Common myeloid progenitor, CD34-positive (primary cell): ENCODE measurements at regions not wholly inside any gene's neighbourhood (a gene's known extent, or its start where the extent isn't known, plus 50 kb on each side); places are given as distances from the start of the nearest gene placed in this dataset.

Experiments
- CTCF ChIA-PET: fragments of 350-600 bp; sonication (Branson Sonifier 250); formaldehyde crosslinking; loops from one replicate; lab custom pipeline; 2021; ENCODE audit warnings: antibody characterized with exemption; lab: Charles Lee
- POLR2A ChIA-PET: fragments of 350-600 bp; sonication (Branson Sonifier 250); formaldehyde crosslinking; loops from one replicate; lab custom pipeline; 2021; ENCODE audit warnings: antibody characterized with exemption; lab: Charles Lee
- DNase-seq, 3 donors: peaks; one replicate each; pipeline versions ENCODE4 v3.0.0 to v3.0.0-alpha.2; 2013
- H3K27ac ChIP-seq, 2 experiments: 1 replicate in 1 of 2; 2 replicates in 1 of 2; pipeline ENCODE4 v1.7.0; 2013; ENCODE audit warnings: inconsistent platforms in 2 of 2, low read length in 2 of 2, mild to moderate bottlenecking in 2 of 2, low read depth in 1 of 2, moderate library complexity in 1 of 2; ENCODE audit not compliant: severe bottlenecking in 2 of 2, insufficient read depth in 1 of 2, poor library complexity in 1 of 2
- H3K27me3 ChIP-seq, 5 experiments: replicated peaks in 2 of 5; 1 replicate in 3 of 5; 2 replicates in 2 of 5; pipeline versions ENCODE4 v1.6.1 to v1.7.0; 2013; ENCODE audit warnings: low read length in 4 of 5, mild to moderate bottlenecking in 2 of 5, moderate library complexity in 2 of 5, inconsistent platforms in 1 of 5; ENCODE audit not compliant: insufficient read depth in 5 of 5, control insufficient read depth in 4 of 5
- H3K36me3 ChIP-seq, 4 experiments: 1 replicate in 2 of 4; 2 replicates in 2 of 4; pipeline versions ENCODE4 v1.6.1 to v1.7.0; 2013; ENCODE audit warnings: low read length in 3 of 4, control low read depth in 1 of 4, mild to moderate bottlenecking in 1 of 4; ENCODE audit not compliant: control insufficient read depth in 4 of 4, insufficient read depth in 4 of 4
- H3K4me1 ChIP-seq, 4 experiments: 1 replicate in 3 of 4; 2 replicates in 1 of 4; pipeline versions ENCODE4 v1.6.1 to v1.7.1; 2013; ENCODE audit warnings: low read length in 3 of 4, mild to moderate bottlenecking in 3 of 4, control low read depth in 1 of 4, inconsistent platforms in 1 of 4, moderate library complexity in 1 of 4; ENCODE audit not compliant: control insufficient read depth in 4 of 4, insufficient read depth in 4 of 4; ENCODE audit errors: control extremely low read depth in 1 of 4
- H3K4me3 ChIP-seq, 7 experiments: 1 replicate in 4 of 7; 2 replicates in 3 of 7; pipeline versions ENCODE4 v1.5.1 to v1.7.0; 2013; ENCODE audit warnings: mild to moderate bottlenecking in 7 of 7, low read length in 6 of 7, moderate library complexity in 6 of 7, inconsistent platforms in 2 of 7, low read depth in 2 of 7, control low read depth in 1 of 7; ENCODE audit not compliant: insufficient read depth in 4 of 7, control insufficient read depth in 1 of 7; ENCODE audit errors: extremely low read depth in 1 of 7
- H3K9me3 ChIP-seq, 5 experiments: 1 replicate in 4 of 5; 2 replicates in 1 of 5; pipeline versions ENCODE4 v1.6.1 to v1.7.1; 2013; ENCODE audit warnings: low read length in 4 of 5, mild to moderate bottlenecking in 2 of 5, inconsistent platforms in 1 of 5, low read depth in 1 of 5, moderate library complexity in 1 of 5; ENCODE audit not compliant: control insufficient read depth in 4 of 5, insufficient read depth in 2 of 5; ENCODE audit errors: control extremely low read depth in 1 of 5
- WGBS: methylation state at CpG from one replicate; pipeline ENCODE4 v1.1.5; 2013; ENCODE audit not compliant: insufficient coverage; 5-methylcytosine and 5-hydroxymethylcytosine counted together

- CTCF ChIA-PET = no interaction called here
- H3K4me3 ChIP-seq = no peak overlapping the region
- H3K9me3 ChIP-seq = no peaks in the 10 kb centered on the region
- no CpG with 5 or more reads among the region's 1 CpG for WGBS
- H3K36me3 ChIP-seq = no peaks in the 10 kb centered on the region
- no peak for DNase-seq
- H3K4me1 ChIP-seq = peaks cover 17 to 33% (median 23%) of the 10 kb centered on the region in 4 experiments
- H3K27me3 ChIP-seq = peaks cover 0 to 7% (median 0%) of the 10 kb centered on the region in 5 experiments
- POLR2A ChIA-PET = no interaction called here
- no peak overlapping the region for H3K27ac ChIP-seq
Measured at GRCh38 chr13:109655206-109655600, 131.2 kb downstream of the IRS2 start.

- Histone ChIP-seq H3K27ac (peak overlapping the region in 1 of 2 experiments; percentile 37), H3K9me3 (no peaks in the 10 kb centered on the region), H3K36me3 (no peaks in the 10 kb centered on the region), H3K4me3 (peak overlapping the region in 3 of 7 experiments; percentile 32 to 44 (median 36)), H3K27me3 (peaks cover 0 to 5% (median 0%) of the 10 kb centered on the region in 5 experiments), H3K4me1 (peaks cover 19 to 33% (median 23%) of the 10 kb centered on the region in 4 experiments)
- 77% methylated on average over 14 of the region's 17 CpGs for WGBS
- POLR2A ChIA-PET = interaction anchor here (0.7 kb wide), 1 partner anchor 13 kb away, joined by 4 read pairs; no protein-coding TSS in a partner anchor
- CTCF ChIA-PET = interaction anchor here (1.4 kb wide), 1 partner anchor 9 kb away, joined by 6 read pairs; no protein-coding TSS in a partner anchor
- peak; percentile 69 to 94 (median 89) for DNase-seq
Measured at GRCh38 chr13:109654341-109655205, 131.8 kb downstream of the IRS2 start.

DNA sequence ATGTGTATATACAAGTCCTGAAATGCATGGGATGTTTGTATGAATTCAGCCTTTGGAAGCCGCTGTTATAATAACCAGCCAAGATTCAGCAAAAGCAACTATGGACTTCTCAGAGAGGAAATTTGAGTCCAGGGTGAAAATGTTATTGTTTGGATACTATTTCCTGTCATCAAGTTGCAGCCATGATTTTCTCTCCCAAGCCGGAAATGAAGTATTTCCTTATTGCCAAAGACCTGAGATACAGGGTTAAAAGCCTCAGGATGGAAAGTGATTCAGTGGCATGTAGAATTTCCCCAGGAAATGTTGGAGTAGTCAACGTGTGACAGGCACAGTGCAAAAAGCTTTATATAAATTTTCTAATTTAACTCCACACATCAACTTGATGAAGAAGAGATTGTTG is 133.9 kb downstream of the IRS2 start:
- H3K9me3 ChIP-seq = no peaks in the 10 kb centered on the region
- DNase-seq = no peak
- no peaks in the 10 kb centered on the region for H3K27me3 ChIP-seq
- CTCF ChIA-PET = no interaction called here
- POLR2A ChIA-PET = no interaction called here
- no peak overlapping the region for H3K27ac ChIP-seq
- H3K4me1 ChIP-seq = peaks cover 19 to 33% (median 23%) of the 10 kb centered on the region in 4 experiments
- no peaks in the 10 kb centered on the region for H3K36me3 ChIP-seq
- no peak overlapping the region for H3K4me3 ChIP-seq
- WGBS = 93% methylated on average over 2 of the region's 3 CpGs

- WGBS = 65% methylated on average over 6 of the region's 6 CpGs
- CTCF ChIA-PET = no interaction called here
- no peak overlapping the region for H3K4me3 ChIP-seq
- no peaks in the 10 kb centered on the region for H3K36me3 ChIP-seq
- H3K4me1 ChIP-seq = peaks cover 19 to 33% (median 23%) of the 10 kb centered on the region in 4 experiments
- H3K9me3 ChIP-seq = no peaks in the 10 kb centered on the region
- H3K27me3 ChIP-seq = no peaks in the 10 kb centered on the region
- POLR2A ChIA-PET = no interaction called here
- no peak overlapping the region for H3K27ac ChIP-seq
- DNase-seq = no peak
Measured at GRCh38 chr13:109651854-109652253, 134.5 kb downstream of the IRS2 start.

DNA sequence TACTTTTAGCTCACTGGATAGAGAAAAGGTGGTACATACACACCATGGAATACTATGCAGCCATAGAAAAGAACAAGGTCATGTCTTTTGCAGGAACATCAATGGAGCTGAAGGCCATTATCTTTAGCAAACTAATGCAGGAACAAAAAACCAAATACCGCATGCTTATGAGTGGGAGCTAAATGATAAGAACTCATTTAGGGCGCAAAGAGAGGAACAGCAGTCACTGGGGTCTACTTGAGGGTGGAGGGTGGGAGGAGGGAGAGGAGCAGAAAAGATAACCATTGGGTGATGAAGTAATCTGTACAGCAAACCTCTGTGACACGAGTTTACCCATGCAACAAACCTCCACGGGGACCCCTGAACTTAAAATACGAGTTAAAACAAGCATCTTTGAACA is 135.1 kb downstream of the IRS2 start:
- Histone ChIP-seq H3K36me3 (no peaks in the 10 kb centered on the region), H3K27ac (no peak overlapping the region), H3K4me3 (no peak overlapping the region), H3K27me3 (no peaks in the 10 kb centered on the region), H3K4me1 (peaks cover 19 to 33% (median 23%) of the 10 kb centered on the region in 4 experiments), H3K9me3 (no peaks in the 10 kb centered on the region)
- WGBS = 96% methylated on average over 5 of the region's 5 CpGs
- CTCF ChIA-PET = no interaction called here
- no peak for DNase-seq
- POLR2A ChIA-PET = no interaction called here

DNA sequence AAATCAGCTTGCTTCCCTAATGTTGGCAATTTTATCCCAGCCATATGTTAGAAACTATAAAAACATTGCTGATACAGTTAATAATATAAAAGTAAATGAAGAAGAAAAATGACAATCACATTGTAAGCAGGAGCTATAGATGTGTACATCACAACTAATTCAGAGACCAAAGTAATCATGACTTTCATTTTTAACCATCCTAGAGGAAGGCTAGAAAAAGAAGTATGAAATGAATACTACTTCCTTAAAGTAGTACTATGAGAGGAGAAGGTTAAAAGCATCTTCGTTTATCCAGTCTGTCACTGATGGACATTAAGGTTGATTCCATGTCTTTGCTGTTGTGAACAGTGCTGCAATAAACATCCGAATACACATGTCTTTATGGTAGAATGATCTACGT is 135.5 kb downstream of the IRS2 start:
- CTCF ChIA-PET = no interaction called here

GRCh38 chr13:109649713-109650112 is 136.7 kb downstream of the IRS2 start:
- no peaks in the 10 kb centered on the region for H3K36me3 ChIP-seq
- POLR2A ChIA-PET = no interaction called here
- peaks cover 9 to 22% (median 17%) of the 10 kb centered on the region in 4 experiments for H3K4me1 ChIP-seq
- H3K9me3 ChIP-seq = no peaks in the 10 kb centered on the region
- CTCF ChIA-PET = no interaction called here
- H3K4me3 ChIP-seq = no peak overlapping the region
- WGBS = 100% methylated on average over 2 of the region's 3 CpGs
- H3K27ac ChIP-seq = no peak overlapping the region
- no peak for DNase-seq
- no peaks in the 10 kb centered on the region for H3K27me3 ChIP-seq

More for the DNA sequence above, 135.5 kb downstream of the IRS2 start:
- no peak for DNase-seq
- no peaks in the 10 kb centered on the region for H3K27me3 ChIP-seq
- H3K9me3 ChIP-seq = no peaks in the 10 kb centered on the region
- 100% methylated on average over 2 of the region's 3 CpGs for WGBS
- peaks cover 19 to 31% (median 23%) of the 10 kb centered on the region in 4 experiments for H3K4me1 ChIP-seq
- POLR2A ChIA-PET = no interaction called here
- H3K36me3 ChIP-seq = no peaks in the 10 kb centered on the region
- H3K4me3 ChIP-seq = no peak overlapping the region
- H3K27ac ChIP-seq = no peak overlapping the region
